ENCODE measurements at regions not wholly inside any gene's neighbourhood (a gene's known extent, or its start where the extent isn't known, plus 50 kb on each side); places are given as distances from the start of the nearest gene placed in this dataset.

GRCh38 chr21:35150562-35151226, 101.6 kb upstream of the RUNX1 start:
- Histone ChIP-seq H3K4me1 (ENCODE audit: insufficient read depth, low read length) (no peaks in the 10 kb centered on the region), H3K9me3 (ENCODE audit: low read length) (no peaks in the 10 kb centered on the region), H3K36me3 (ENCODE audit: insufficient read depth, low read length) (no peaks in the 10 kb centered on the region), H3K4me3 (ENCODE audit: low read length) (no peak overlapping the region), H3K27ac (ENCODE audit: low read depth, low read length) (no peak overlapping the region), H3K27me3 (ENCODE audit: insufficient read depth, low read length, poor library complexity, severe bottlenecking) (no peaks in the 10 kb centered on the region)
- peaks cover 0 to 1% (median 0%) of the 10 kb centered on the region in 3 donors for H3K4me1 Mint-ChIP-seq
- H3K9me3 Mint-ChIP-seq = peaks cover 0 to 3% (median 0%) of the 10 kb centered on the region in 5 donors
- peaks cover 0 to 11% (median 0%) of the 10 kb centered on the region in 3 donors for H3K36me3 Mint-ChIP-seq
- H3K4me3 Mint-ChIP-seq = no peak overlapping the region
- H3K27ac Mint-ChIP-seq = no peak overlapping the region
- DNase-seq = no peak
- ChIA-PET POLR2A (no interaction called here), CTCF (no interaction called here)
- H3K27me3 Mint-ChIP-seq = peaks cover 0 to 6% of the 10 kb centered on the region in 2 donors

DNA sequence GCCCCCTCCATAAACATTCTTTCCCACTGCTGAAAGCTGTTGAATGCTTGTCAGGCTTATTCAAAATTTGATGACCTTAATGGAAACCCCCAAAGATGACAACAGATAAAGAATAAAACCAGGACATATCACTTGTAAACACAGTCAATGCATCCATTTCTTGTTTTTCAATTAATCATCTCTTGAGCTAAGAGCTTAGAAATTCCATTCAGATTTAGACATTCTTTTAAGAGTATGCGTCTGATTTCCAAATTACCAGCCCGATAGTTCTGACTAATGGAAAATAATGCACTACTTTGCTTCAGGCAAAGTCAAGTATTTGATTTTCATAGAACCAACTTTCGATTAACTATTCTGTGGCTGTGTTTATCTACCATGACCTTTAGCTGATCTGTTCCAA, 100.6 kb upstream of the RUNX1 start:
- H3K9me3 ChIP-seq (ENCODE audit: low read length) = no peaks in the 10 kb centered on the region
- H3K4me3 ChIP-seq (ENCODE audit: low read length) = no peak overlapping the region
- peaks cover 0 to 3% (median 0%) of the 10 kb centered on the region in 5 donors for H3K9me3 Mint-ChIP-seq
- ChIA-PET CTCF (no interaction called here), POLR2A (no interaction called here)
- H3K27ac Mint-ChIP-seq = no peak overlapping the region
- H3K4me1 Mint-ChIP-seq = peaks cover 0 to 1% (median 0%) of the 10 kb centered on the region in 3 donors
- H3K27ac ChIP-seq (ENCODE audit: low read depth, low read length) = no peak overlapping the region
- DNase-seq = no peak
- no peak overlapping the region for H3K4me3 Mint-ChIP-seq
- H3K36me3 Mint-ChIP-seq = peaks cover 0 to 11% (median 0%) of the 10 kb centered on the region in 3 donors
- H3K27me3 ChIP-seq (ENCODE audit: insufficient read depth, low read length, poor library complexity, severe bottlenecking) = no peaks in the 10 kb centered on the region
- no peaks in the 10 kb centered on the region for H3K4me1 ChIP-seq (ENCODE audit: insufficient read depth, low read length)
- peaks cover 0 to 9% of the 10 kb centered on the region in 2 donors for H3K27me3 Mint-ChIP-seq
- no peaks in the 10 kb centered on the region for H3K36me3 ChIP-seq (ENCODE audit: insufficient read depth, low read length)

GRCh38 chr21:35147439-35147838, 98.3 kb upstream of the RUNX1 start:
- Mint-ChIP-seq H3K27me3 (peaks cover 0 to 9% of the 10 kb centered on the region in 2 donors), H3K9me3 (peaks cover 0 to 3% (median 0%) of the 10 kb centered on the region in 5 donors), H3K4me3 (no peak overlapping the region), H3K27ac (no peak overlapping the region), H3K36me3 (peaks cover 0 to 11% (median 0%) of the 10 kb centered on the region in 3 donors), H3K4me1 (peaks cover 0 to 1% (median 0%) of the 10 kb centered on the region in 3 donors)
- CTCF ChIA-PET = interaction anchor here (1.4 kb wide), 1 partner anchor 9 kb away, joined by 3 read pairs; no protein-coding TSS in a partner anchor
- POLR2A ChIA-PET = no interaction called here
- Histone ChIP-seq H3K4me1 (ENCODE audit: insufficient read depth, low read length) (no peaks in the 10 kb centered on the region), H3K36me3 (ENCODE audit: insufficient read depth, low read length) (no peaks in the 10 kb centered on the region), H3K9me3 (ENCODE audit: low read length) (no peaks in the 10 kb centered on the region), H3K27ac (ENCODE audit: low read depth, low read length) (no peak overlapping the region), H3K4me3 (ENCODE audit: low read length) (no peak overlapping the region), H3K27me3 (ENCODE audit: insufficient read depth, low read length, poor library complexity, severe bottlenecking) (no peaks in the 10 kb centered on the region)
- no peak for DNase-seq

DNA sequence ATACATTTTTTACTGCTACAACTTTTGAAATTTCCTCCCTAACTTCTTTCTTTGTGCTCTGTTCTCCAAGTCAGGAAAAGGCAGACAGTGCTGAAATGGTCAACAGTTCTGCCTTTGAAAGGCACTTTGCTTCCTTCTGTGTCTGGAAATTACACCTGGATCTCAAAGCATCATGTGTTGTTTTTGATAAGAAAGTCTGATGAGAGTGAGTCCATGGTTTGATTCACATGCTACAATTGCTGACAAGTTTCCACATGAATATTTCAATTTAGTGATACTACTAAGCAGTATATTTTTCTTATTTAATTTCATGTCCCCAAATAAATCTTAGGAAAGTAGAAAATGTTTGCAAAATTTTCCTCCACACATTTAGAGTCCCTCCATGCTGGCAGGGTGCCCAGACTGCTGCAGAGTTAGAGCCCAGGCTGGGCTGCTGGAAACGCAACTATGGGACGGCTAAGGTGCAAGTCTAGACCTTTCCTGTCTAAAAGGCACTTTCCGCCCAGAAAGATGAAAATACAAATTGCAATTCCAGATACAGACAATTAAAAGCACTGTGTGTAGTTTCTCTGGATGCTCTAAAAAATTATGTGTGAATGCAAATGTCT, 96.6 kb upstream of the RUNX1 start:
- H3K4me3 Mint-ChIP-seq = no peak overlapping the region
- H3K27ac Mint-ChIP-seq = no peak overlapping the region
- Histone ChIP-seq H3K4me1 (ENCODE audit: insufficient read depth, low read length) (no peaks in the 10 kb centered on the region), H3K36me3 (ENCODE audit: insufficient read depth, low read length) (no peaks in the 10 kb centered on the region), H3K27me3 (ENCODE audit: insufficient read depth, low read length, poor library complexity, severe bottlenecking) (no peaks in the 10 kb centered on the region), H3K27ac (ENCODE audit: low read depth, low read length) (no peak overlapping the region), H3K4me3 (ENCODE audit: low read length) (no peak overlapping the region), H3K9me3 (ENCODE audit: low read length) (no peaks in the 10 kb centered on the region)
- POLR2A ChIA-PET = no interaction called here
- peaks cover 0 to 3% (median 0%) of the 10 kb centered on the region in 5 donors for H3K9me3 Mint-ChIP-seq
- peaks cover 0 to 11% (median 0%) of the 10 kb centered on the region in 3 donors for H3K36me3 Mint-ChIP-seq
- peaks cover 0 to 9% of the 10 kb centered on the region in 2 donors for H3K27me3 Mint-ChIP-seq
- H3K4me1 Mint-ChIP-seq = peaks cover 0 to 1% (median 0%) of the 10 kb centered on the region in 3 donors
- CTCF ChIA-PET = no interaction called here
- no peak for DNase-seq

GRCh38 chr21:35144978-35145377, 95.9 kb upstream of the RUNX1 start:
- peaks cover 0 to 9% of the 10 kb centered on the region in 2 donors for H3K27me3 Mint-ChIP-seq
- peaks cover 0 to 1% (median 0%) of the 10 kb centered on the region in 3 donors for H3K4me1 Mint-ChIP-seq
- H3K36me3 Mint-ChIP-seq = peaks cover 0 to 5% (median 0%) of the 10 kb centered on the region in 3 donors
- H3K4me1 ChIP-seq (ENCODE audit: insufficient read depth, low read length) = no peaks in the 10 kb centered on the region
- no peak overlapping the region for H3K4me3 ChIP-seq (ENCODE audit: low read length)
- no peak overlapping the region for H3K4me3 Mint-ChIP-seq
- H3K9me3 Mint-ChIP-seq = no peaks in the 10 kb centered on the region
- ChIA-PET POLR2A (no interaction called here), CTCF (no interaction called here)
- DNase-seq = no peak
- no peaks in the 10 kb centered on the region for H3K27me3 ChIP-seq (ENCODE audit: insufficient read depth, low read length, poor library complexity, severe bottlenecking)
- H3K36me3 ChIP-seq (ENCODE audit: insufficient read depth, low read length) = no peaks in the 10 kb centered on the region
- no peaks in the 10 kb centered on the region for H3K9me3 ChIP-seq (ENCODE audit: low read length)
- H3K27ac ChIP-seq (ENCODE audit: low read depth, low read length) = no peak overlapping the region
- no peak overlapping the region for H3K27ac Mint-ChIP-seq

GRCh38 chr21:35142036-35142815, 93.1 kb upstream of the RUNX1 start:
- H3K9me3 Mint-ChIP-seq = no peaks in the 10 kb centered on the region
- no peak overlapping the region for H3K4me3 Mint-ChIP-seq
- ChIA-PET POLR2A (no interaction called here), CTCF (no interaction called here)
- no peaks in the 10 kb centered on the region for H3K9me3 ChIP-seq (ENCODE audit: low read length)
- no peak overlapping the region for H3K4me3 ChIP-seq (ENCODE audit: low read length)
- no peaks in the 10 kb centered on the region for H3K27me3 ChIP-seq (ENCODE audit: insufficient read depth, low read length, poor library complexity, severe bottlenecking)
- H3K27ac Mint-ChIP-seq = no peak overlapping the region
- H3K36me3 Mint-ChIP-seq = no peaks in the 10 kb centered on the region
- no peak for DNase-seq
- peaks cover 12 to 16% (median 14%) of the 10 kb centered on the region in 3 donors for H3K4me1 Mint-ChIP-seq
- H3K27ac ChIP-seq (ENCODE audit: low read depth, low read length) = no peak overlapping the region
- H3K27me3 Mint-ChIP-seq = peaks cover 0 to 3% of the 10 kb centered on the region in 2 donors
- H3K36me3 ChIP-seq (ENCODE audit: insufficient read depth, low read length) = no peaks in the 10 kb centered on the region
- H3K4me1 ChIP-seq (ENCODE audit: insufficient read depth, low read length) = peaks cover 14% of the 10 kb centered on the region

- Mint-ChIP-seq H3K36me3 (no peaks in the 10 kb centered on the region), H3K27me3 (no peaks in the 10 kb centered on the region), H3K4me3 (peak overlapping the region in 3 of 7 donors; percentile 3 to 26 (median 3)), H3K27ac (peak overlapping the region in 1 of 8 donors; percentile 69), H3K9me3 (no peaks in the 10 kb centered on the region), H3K4me1 (peaks cover 12 to 16% (median 14%) of the 10 kb centered on the region in 3 donors)
- Histone ChIP-seq H3K4me1 (ENCODE audit: insufficient read depth, low read length) (peaks cover 14% of the 10 kb centered on the region), H3K27ac (ENCODE audit: low read depth, low read length) (no peak overlapping the region), H3K4me3 (ENCODE audit: low read length) (peak overlapping the region; percentile 20), H3K27me3 (ENCODE audit: insufficient read depth, low read length, poor library complexity, severe bottlenecking) (no peaks in the 10 kb centered on the region), H3K36me3 (ENCODE audit: insufficient read depth, low read length) (no peaks in the 10 kb centered on the region), H3K9me3 (ENCODE audit: low read length) (no peaks in the 10 kb centered on the region)
- ChIA-PET CTCF (interaction anchor here (1.1 to 1.5 kb wide), 2 partner anchors 9 to 88 kb away, joined by 3 to 7 read pairs; no protein-coding TSS in a partner anchor), POLR2A (no interaction called here)
- DNase-seq = no peak
Measured at GRCh38 chr21:35139382-35139715, 90.2 kb upstream of the RUNX1 start.

All from CD8-positive, alpha-beta memory T cell (primary cell).